Right lung (tissue), 2 donors: ENCODE measurements at regions not wholly inside any gene's neighbourhood (a gene's known extent, or its start where the extent isn't known, plus 50 kb on each side); places are given as distances from the start of the nearest gene placed in this dataset.
A peak's percentile ranks its signal among the peaks of the same experiment; 100 is the strongest.

Experiments
- DNase-seq, 2 donors: peaks; one replicate each; pipeline ENCODE4 v3.0.0-alpha.2; 2013

GRCh38 chr1:240672132-240672811, 60.3 kb upstream of the GREM2 start:
- DNase-seq: no peak

GRCh38 chr1:240667351-240667750, 55.4 kb upstream of the GREM2 start:
- peak; percentile 26 to 36 for DNase-seq

GRCh38 chr1:240666568-240667198, 54.7 kb upstream of the GREM2 start:
- DNase-seq: no peak

- DNase-seq: no peak
Observed at GRCh38 chr1:240663169-240663879, 51.4 kb upstream of the GREM2 start.
